HG02970 (cell line): ENCODE measurements at regions not wholly inside any gene's neighbourhood (a gene's known extent, or its start where the extent isn't known, plus 50 kb on each side); places are given as distances from the start of the nearest gene placed in this dataset.

Experiments
- ATAC-seq: cut with Tn5 transposase; IDR thresholded peaks from one replicate; pipeline ENCODE4 v1.9.1; 2021; ENCODE audit warnings: mild to moderate bottlenecking, moderate library complexity, moderate number of reproducible peaks; ENCODE audit not compliant: unreplicated experiment, low FRiP score

DNA sequence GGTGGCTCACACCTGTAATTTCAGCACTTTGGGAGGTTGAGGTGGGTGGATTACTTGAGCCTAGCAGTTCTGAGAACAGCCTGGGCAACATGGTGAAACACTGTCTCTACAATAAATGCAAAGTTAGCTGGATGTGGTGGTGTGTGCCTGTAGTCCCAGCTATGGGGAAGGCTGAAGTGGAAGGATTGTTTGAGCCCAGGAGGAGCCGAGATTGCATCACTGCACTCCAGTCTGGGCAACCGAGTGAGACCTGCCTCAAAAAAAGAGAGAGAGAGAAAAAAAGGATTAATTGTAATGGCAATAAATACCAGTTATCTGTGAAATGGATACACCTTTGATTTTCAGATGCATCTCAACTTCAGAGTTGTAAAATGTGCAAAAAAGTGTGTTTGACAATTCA lies 58.8 kb downstream of the SPRY1 start:
- ATAC-seq: no peak

DNA sequence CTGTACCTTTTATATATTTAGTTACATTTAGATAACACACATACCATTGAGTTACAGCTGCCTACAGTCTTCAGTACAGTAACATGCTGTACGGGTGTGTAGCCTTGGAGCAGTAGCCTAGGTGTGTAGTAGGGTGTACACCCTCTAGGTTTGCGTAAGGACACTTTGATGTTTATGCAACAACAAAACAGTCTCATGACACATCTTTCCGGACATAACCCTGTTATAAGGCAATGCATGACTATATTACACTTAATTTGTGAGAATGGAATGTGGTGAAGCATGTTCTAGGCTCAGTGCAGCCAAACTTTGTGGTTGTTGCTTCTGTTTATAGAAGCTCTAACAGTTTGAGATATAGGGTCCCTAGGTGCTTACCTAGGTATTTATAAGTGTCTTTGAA lies 65.4 kb downstream of the SPRY1 start:
- ATAC-seq: no peak

DNA sequence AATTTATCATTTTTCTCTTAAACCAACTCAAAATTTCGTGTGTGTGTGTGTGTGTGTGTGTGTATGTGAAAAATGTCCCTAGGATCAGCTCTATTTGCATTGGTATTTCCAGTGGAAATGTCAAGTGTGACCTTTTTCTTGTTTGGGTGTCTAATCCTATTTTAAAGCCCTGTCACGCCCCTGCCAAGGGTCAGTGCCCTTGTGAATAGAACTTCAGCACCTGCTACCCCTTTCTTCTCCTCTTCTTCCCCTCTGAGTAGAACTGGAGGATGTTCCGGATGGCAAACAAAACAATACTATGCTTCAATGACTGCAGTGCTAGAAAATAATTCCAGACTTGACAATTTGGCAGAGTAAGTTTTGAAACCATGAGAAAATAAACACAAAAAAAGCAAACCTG lies 67.3 kb downstream of the SPRY1 start:
- no peak for ATAC-seq

DNA sequence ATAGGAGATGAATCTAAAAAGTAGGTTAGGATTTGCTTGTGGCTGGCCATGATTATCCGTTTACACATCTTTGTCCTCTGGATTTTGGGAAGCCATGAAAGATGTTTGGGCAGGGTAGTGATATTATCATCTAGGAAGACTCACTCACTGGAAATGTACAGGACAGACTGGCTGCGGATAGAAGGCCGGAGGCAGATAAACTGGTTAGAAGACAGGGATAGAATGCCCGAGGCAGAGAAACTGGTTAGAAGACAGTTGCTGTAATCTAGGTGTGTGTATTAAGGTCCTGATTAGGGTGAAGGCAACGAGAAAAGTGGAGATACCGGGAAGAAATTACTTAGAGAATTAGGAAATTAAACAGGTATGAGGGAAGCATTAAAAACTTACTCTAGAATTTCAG lies 68.8 kb downstream of the SPRY1 start:
- ATAC-seq: no peak

DNA sequence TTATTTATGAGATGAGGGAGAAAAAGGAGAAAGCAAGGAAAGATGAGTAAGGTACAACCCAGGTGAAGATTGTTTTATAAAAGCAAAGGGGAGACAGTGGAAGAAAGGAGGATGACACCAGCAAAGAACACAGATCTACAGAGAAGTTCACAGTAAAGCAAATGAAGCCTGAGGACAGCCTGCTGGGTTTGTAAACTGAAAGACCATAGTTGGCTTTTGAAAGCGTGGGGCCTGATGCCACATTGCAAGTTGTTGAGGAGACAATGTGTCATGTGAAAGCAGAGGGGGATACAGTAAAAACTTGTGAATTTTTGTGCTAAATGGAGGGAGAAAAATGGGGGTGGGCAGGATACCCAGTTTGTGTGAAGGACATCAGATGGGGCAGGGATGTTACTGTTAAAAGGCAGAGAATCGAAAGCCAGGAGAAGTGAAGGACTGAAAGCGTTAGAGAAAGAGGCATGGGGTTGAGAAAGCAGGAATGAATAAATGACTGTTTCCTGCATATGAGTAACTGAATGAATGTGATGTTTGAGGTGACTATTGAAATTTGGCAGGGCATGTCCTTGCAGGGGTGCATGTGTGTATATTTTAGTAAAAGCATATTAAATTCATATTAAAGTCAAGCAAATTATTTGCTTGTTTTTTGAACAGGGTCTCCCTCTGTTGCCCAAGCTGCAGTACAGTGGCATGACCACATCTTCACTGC lies 69.6 kb downstream of the SPRY1 start:
- ATAC-seq: no peak

DNA sequence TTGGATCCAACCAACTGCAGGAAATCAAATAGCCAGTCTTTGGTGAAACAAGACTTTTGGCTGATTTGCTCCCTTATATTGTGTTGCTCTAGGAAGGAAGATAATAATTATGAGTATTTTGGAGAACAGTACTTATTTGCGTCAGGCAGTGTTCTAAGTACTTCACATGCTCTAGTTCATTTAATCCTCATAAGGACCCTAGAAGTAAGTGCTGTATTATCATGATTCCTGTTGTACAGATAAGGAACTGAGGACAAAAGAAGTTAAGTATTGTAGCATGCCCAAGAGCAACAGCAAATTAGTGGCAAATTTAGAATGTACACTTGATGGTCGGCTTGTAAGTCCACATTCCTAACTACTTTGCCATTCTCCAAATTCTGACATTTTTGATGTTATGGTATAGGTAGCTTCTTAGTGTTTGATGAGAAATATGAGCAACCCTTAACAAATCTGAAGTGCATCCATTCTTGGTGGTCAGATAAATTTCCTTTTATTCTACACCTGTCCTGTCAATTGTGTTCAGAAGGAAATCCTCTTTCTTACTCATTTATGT lies 72.0 kb downstream of the SPRY1 start:
- no peak for ATAC-seq

DNA sequence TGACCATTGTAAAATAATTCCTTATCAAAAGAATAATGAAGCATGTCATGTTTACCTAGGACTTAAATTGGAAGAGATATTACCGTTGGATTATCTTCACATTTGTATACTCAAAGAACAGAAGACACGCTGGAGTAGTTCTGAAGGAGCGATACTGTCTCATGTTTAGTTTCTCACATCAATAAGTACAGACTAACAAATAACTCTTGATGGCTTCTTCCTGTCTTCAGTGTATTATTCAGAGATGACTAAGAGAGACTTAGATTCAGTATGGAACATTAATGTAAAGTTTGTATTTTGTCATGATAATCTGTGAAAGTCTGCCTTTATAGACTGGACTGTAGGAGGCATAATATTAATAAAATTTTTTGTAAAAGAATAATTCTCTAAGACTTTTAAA lies 72.7 kb downstream of the SPRY1 start:
- no peak for ATAC-seq

DNA sequence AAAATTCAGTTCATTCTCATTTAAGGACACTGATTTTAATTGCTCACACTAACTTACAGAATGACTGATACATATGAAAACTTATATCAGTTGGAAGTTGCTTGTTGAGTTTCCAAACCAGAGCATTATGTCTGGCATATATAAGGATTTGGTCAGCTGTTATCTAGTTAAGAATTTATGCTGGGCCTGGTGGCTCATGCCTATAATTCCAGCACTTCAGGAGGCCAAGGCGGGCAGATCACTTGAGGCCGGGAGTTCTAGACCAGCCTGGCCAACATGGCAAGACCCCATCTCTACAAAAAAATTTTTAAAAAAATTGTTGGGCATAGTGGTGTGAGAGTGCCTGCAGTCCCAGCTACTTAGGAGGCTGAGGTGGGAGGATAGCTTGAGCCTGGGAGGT lies 73.1 kb downstream of the SPRY1 start:
- no peak for ATAC-seq

DNA sequence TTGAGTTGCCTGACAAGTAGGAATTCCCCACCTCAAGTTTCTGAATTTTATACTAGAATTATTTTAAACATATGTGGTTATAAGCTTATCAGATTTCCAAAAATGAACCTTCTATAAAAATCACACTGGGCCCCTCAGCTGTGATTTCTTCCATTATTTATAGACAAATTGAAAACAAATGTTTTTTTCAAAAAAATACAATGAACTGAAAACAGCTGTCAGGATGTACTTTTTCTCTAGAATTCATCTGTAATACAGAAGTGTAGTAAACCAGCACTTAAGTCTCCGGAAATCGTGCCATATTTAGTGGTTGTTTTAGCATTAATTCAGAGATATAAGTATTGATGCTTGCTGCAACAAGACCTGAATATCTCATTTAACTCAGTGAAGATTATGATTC lies 74.0 kb downstream of the SPRY1 start:
- no peak for ATAC-seq

DNA sequence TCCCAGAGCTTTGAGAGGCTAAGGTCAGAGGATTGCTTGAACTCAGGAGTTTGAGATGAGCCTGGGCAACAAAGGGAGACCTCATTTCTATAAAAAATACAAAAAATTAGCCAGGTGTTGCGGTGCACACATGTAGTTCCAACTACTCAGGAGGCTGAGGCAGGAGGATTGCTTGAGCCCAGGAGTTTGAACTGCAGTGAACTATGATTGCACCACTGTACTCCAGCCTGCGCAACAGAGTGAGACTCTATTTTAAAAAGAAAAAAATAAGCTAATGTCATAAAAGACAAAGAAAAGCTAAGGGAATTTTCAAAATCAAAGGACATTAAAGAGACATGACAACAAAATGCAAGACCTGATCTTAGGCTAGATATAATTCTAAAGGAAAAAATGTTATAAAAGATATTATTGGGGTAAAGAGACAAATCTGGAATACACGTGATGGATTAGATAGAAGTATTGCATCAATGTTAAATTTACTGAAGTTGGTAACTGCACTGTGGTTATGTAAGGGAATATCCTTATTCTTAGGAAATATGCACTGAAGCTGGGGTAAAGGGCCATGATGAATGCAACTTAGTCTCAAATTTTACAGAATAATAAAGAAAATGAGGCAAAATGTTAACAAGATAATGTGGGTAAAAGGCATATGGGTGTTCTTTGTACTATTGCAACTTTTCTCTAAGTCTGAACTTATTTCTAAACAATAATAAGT lies 75.2 kb downstream of the SPRY1 start:
- no peak for ATAC-seq

DNA sequence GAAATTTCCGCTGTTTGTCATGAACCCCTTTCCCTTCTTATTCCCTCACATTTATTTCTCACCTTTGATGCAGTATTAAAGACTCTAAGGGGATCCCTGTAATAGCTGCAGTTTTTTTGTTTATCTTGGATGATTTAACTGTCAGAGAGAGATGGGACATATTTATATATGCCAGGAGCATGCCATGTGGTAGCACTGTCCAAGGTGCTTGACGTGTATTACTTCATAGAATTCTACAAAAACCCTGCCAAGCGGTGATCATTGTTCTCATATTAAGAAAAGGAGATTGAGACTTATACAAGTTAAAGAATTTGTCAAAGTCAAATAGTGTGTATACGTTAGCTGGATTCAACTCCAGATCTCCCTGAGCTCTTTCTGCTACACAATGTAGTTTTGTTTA lies 78.2 kb downstream of the SPRY1 start:
- ATAC-seq: no peak

DNA sequence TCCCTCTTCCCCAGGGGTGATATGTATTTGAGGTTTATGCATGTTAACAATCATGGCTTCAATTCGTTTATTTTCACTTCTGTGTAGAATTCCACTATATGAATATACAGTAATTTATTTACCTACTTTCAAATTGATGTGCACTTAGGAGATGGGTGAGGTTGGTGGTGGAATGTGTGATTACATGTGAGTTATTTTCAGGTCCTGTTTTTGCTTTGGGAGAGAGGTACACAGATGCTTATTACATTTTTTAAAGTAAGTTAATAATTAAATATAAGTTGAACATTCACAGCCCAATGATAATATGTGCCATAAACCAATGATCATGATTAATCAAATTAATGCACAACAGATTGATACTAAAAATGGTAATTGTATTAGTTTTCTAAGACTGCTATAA lies 79.5 kb downstream of the SPRY1 start:
- ATAC-seq: no peak

DNA sequence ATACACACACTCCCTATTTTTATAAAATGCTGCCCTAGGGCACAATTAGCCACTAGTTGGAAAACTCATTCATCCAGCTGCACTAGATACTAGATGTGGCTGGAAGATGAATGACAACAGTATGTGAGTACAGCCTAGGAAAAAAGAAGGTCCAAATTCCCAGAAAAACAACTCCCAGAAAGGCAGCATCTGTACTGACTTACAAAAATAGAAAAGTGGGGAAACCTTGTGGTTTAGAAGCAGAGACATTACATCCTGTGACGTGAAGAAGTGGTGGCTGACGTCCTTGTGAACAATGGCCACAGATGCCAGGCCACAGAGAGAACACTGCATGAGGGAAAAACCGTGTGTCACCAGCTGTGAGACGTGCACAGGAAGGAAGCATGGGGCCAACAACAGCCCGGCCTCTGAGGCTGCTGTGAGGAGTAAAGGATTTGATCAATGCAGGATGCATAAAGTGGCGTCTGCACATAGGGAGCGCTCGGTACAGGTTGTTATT lies 81.2 kb downstream of the SPRY1 start:
- no peak for ATAC-seq

DNA sequence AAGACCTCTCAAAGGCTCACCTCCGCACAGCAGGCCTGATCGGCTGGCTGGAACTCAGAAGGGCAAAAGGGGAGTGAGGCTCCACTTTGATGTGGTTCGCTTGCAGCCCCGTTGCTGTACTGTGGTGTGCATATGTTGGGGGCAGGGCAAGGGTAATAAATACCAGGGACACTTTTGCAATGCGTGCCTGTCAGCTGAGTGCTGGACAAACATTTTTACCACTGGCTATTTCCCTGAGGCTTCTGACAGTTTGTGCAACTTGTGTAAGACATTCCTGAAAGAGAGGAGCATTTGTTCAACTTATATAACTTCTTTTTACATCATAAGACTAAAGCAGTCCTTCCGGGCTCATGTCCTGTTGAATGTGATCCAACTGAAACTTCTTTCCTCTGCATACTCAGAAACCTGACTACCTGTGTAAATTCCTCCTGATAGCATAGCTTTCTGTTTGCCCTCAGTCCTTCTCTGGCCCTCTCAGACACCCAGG lies 82.3 kb downstream of the SPRY1 start:
- ATAC-seq: no peak

DNA sequence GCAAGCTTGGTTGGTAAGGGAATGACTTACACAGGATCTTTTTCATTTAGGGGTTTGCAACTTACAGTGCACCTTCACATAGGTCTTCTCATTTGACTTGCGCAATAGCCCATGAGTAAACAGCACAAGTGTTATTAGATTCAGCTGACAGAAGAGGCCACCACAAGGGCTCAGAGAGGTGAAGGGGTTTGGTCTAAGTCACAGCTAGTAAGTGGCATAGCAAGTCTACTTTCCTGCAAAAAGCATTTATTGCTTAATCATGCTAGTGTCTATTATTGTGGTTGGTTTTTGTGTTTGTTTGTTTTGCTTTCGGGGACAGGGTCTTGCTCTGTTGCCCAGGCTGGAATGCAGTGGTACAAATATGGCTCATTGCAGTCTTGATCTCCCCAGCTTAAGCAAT lies 83.3 kb downstream of the SPRY1 start:
- no peak for ATAC-seq

DNA sequence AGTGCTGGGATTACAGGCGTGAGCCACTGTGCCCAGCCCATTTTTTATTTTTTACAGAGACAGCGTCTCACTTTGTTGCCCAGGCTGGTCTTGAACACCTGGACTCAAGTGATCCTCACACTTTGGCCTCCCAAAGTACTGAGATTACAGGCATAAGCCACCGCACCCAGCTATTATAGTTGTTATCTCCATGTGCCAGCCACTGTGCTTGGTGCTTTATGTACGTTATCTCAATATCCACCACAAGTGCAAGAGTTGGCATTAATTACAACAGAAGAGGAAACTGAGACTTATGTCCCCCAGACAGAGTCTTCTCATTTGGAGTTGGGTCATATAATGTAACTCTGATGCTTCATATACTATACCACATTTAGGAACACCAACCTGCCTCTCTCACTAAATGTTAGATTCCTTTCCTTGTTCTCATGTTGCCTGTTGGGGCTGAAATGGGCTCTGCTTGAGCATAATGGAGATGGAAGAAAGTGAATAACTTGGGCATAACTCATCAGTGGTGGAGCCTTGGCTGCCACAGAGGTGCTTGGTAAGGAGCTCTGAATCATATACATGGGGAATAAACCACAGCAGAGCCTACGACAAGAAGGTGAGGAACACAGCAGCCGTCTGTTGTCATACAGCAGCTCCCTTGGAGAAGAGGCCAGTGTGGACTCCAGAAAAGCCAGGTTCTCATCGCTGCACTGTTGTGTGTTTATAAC lies 84.3 kb downstream of the SPRY1 start:
- ATAC-seq: no peak

DNA sequence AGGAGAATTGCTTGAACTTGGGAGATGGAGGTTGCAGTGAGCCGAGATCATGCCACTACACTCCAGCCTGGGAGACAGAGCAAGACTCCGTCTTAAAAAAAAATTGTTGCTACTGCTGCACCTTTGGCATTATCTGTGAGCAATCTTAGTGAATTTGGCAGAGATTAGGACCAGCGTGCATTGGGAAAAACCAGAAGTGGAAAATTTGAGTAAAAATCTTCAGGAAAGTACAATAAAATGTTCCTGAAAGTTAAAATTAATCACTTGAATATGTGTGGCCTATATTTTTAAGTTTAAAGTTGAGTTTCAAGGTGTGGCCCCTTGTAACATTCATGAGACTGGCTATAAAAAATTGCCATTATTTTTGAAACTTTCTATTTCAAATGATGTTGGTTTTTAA lies 85.1 kb downstream of the SPRY1 start:
- no peak for ATAC-seq

DNA sequence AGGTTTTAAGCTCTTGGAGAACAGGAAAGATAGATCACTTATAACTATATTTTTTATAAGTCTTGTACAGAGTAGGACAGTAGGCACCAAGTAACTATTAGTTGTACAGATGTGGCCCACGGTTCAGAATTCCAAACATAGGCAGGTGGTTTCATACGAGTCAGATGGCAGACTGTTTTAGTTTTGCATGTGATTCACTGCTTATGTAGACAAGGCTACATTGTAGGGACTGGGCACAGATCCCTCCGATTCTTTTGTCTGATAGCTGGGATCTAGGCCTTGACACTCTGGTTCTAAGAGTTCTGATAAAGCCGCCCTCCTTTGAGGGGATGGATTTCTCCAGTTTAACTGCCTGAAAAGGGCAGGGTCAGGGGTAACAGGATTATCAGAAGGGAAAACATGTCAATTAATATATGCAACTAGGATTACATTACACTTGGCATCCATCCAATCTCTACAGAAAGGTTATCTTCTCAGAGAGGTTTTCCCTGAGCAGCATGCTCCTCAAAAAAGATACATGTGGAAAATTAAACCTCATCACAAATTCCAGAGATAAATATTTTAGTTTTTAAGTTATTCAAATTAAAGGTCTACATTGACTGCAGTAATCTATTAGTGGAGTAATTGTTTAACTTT lies 87.8 kb downstream of the SPRY1 start:
- ATAC-seq: no peak

DNA sequence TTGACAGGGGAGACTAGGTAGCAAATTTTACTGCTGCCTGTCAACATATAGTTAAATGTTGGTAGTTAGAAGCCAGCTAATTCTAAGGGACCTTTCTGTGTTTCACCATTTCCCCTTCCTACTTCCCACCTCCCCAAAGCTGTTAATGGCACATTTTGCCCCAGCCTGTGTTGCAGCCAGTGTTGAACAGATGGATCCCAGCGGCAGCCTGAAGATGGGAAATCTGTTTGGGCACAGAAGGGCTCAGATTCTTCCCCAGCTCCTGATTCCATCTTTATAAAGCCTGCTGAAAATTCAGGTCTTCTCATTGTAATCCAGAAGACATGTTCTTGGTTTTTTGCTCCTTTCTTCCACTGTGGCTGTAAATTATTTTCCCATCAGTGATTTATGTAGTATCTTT lies 89.0 kb downstream of the SPRY1 start:
- ATAC-seq: no peak

DNA sequence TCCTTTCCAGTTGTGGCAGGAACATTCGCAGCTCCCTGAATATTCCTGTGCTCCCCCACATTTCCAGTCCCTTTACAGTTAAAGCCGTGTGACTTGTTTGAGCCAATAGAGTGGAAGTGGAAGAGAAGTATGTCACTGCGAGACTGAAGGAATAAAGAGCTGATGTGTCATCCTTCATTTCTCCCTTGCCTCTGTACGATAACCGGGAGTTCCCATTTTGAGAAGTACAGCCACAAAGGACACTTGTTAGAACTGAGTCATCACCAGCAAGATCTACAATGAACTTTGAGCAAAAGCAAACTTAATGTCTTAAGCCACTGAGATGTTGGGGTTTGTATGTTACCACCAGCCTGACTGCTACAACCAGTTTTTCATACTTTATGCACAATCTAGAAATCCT lies 92.3 kb downstream of the SPRY1 start:
- ATAC-seq: no peak

DNA sequence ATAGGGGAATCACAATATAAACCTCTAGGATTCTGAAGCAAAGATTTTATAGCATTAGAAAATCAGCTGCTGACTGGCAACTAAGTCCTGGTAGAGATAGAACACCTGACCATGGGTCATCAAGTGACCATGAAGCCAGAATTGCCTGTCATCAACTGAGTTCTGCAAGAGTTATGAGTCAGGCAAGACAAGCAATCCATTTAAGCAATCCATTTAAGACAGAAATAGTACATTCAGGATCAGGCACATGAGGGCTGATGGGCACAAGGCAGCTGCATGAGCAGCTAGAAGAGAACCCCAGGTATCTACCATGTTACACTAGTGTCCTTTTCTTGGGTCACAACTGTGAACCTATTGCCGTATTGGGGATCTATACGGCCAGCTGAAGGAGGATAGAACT lies 98.9 kb downstream of the SPRY1 start:
- ATAC-seq: no peak
